GM23338 (cell line): ENCODE measurements at regions not wholly inside any gene's neighbourhood (a gene's known extent, or its start where the extent isn't known, plus 50 kb on each side); places are given as distances from the start of the nearest gene placed in this dataset.

Experiments used
- ATAC-seq: fragments of 200-7000 bp; cut with Tn5 transposase; 3 replicates; pipeline ENCODE4 v1.9.1; 2020
- DNase-seq: peaks from one replicate; pipeline ENCODE4 v3.0.0-alpha.2; 2015; ENCODE audit warnings: low spot score
- H2AFZ ChIP-seq: fragments of 200-600 bp; sonication (generic); 2 replicates; pipeline ENCODE4 v1.8.0; 2016; ENCODE audit warnings: antibody characterized with exemption, mild to moderate bottlenecking, moderate library complexity
- H3F3A ChIP-seq: fragments of 200-600 bp; sonication (generic); replicated peaks from 2 replicates; pipeline ENCODE4 v1.8.0; 2017; ENCODE audit warnings: antibody characterized with exemption, mixed run types, low read depth
- H3K27ac ChIP-seq: fragments of 200-600 bp; sonication (generic); 2 replicates; pipeline ENCODE4 v1.6.1; 2016; ENCODE audit warnings: low read depth
- H3K27me3 ChIP-seq: fragments of 200-600 bp; sonication (generic); 2 replicates; pipeline ENCODE4 v1.8.0; 2016; ENCODE audit warnings: mild to moderate bottlenecking, mixed run types, moderate library complexity; ENCODE audit not compliant: insufficient read depth
- H3K36me3 ChIP-seq: fragments of 200-600 bp; sonication (generic); 2 replicates; pipeline ENCODE4 v1.8.0; 2016; ENCODE audit warnings: mild to moderate bottlenecking; ENCODE audit not compliant: insufficient read depth
- H3K4me1 ChIP-seq: fragments of 200-600 bp; sonication (generic); 2 replicates; pipeline ENCODE4 v1.8.0; 2016; ENCODE audit warnings: mild to moderate bottlenecking, moderate library complexity; ENCODE audit not compliant: insufficient read depth
- H3K4me2 ChIP-seq: fragments of 200-600 bp; sonication (generic); 2 replicates; pipeline ENCODE4 v1.7.1; 2017; ENCODE audit warnings: mixed run types
- H3K4me3 ChIP-seq: fragments of 200-600 bp; sonication (generic); 2 replicates; pipeline ENCODE4 v1.6.1; 2016; ENCODE audit warnings: mixed run types
- H3K79me2 ChIP-seq: fragments of 200-600 bp; sonication (generic); replicated peaks from 2 replicates; pipeline ENCODE4 v1.8.0; 2017; ENCODE audit warnings: mild to moderate bottlenecking; ENCODE audit not compliant: insufficient read depth
- H3K9me2 ChIP-seq: fragments of 200-600 bp; sonication (generic); 2 replicates; pipeline ENCODE4 v1.8.0; 2017; ENCODE audit not compliant: insufficient read depth
- H4K20me1 ChIP-seq: fragments of 200-600 bp; sonication (generic); replicated peaks from 2 replicates; pipeline ENCODE4 v1.8.0; 2017; ENCODE audit warnings: mild to moderate bottlenecking; ENCODE audit not compliant: insufficient read depth
- H3K27ac Mint-ChIP-seq: 2 replicates; pipeline ENCODE4 v1.8.0; 2020; ENCODE audit warnings: inconsistent platforms, mild to moderate bottlenecking, moderate library complexity, mixed read lengths
- H3K27me3 Mint-ChIP-seq: 3 replicates; pipeline ENCODE4 v1.8.0; 2022; ENCODE audit warnings: low read depth, mild to moderate bottlenecking, moderate library complexity, mixed read lengths, inconsistent platforms; ENCODE audit not compliant: insufficient read depth, poor library complexity
- H3K36me3 Mint-ChIP-seq: 3 replicates; pipeline ENCODE4 v1.8.0; 2021; ENCODE audit warnings: low read depth, mild to moderate bottlenecking, inconsistent platforms, moderate library complexity, mixed read lengths
- H3K4me1 Mint-ChIP-seq: 3 replicates; pipeline ENCODE4 v1.8.0; 2020; ENCODE audit warnings: mild to moderate bottlenecking, inconsistent platforms, mixed read lengths
- H3K4me3 Mint-ChIP-seq: 3 replicates; pipeline ENCODE4 v1.8.0; 2021; ENCODE audit warnings: moderate library complexity, mild to moderate bottlenecking, inconsistent platforms, mixed read lengths
- H3K9me3 Mint-ChIP-seq: 3 replicates; pipeline ENCODE4 v1.8.0; 2020; ENCODE audit warnings: moderate library complexity, mild to moderate bottlenecking, inconsistent platforms, mixed read lengths
- CREB1 ChIP-seq: fragments of 250-450 bp; sonication (Bioruptor Pico); IDR thresholded peaks from 2 replicates; pipeline ENCODE4 v1.5.0; 2020; ENCODE audit warnings: low read depth, mild to moderate bottlenecking, moderate library complexity
- EZH2 ChIP-seq: fragments of 200-600 bp; sonication (generic); IDR thresholded peaks from one replicate; pipeline ENCODE4 v1.8.0; 2017; ENCODE audit warnings: antibody characterized with exemption, mild to moderate bottlenecking, low read depth; ENCODE audit not compliant: unreplicated experiment
- JUNB ChIP-seq: IDR thresholded peaks from one replicate; pipeline ENCODE4 v1.6.1; 2016; ENCODE audit warnings: antibody characterized with exemption; ENCODE audit not compliant: unreplicated experiment
- NANOG ChIP-seq: IDR thresholded peaks from 2 replicates; pipeline ENCODE4 v1.6.1; 2016; ENCODE audit warnings: antibody characterized with exemption, borderline replicate concordance
- POLR2AphosphoS5 ChIP-seq: IDR thresholded peaks from 2 replicates; pipeline ENCODE4 v1.6.1; 2016; ENCODE audit warnings: antibody characterized with exemption, low read depth
- STAT1 ChIP-seq: IDR thresholded peaks from one replicate; pipeline ENCODE4 v1.6.1; 2016; ENCODE audit warnings: antibody characterized with exemption; ENCODE audit not compliant: unreplicated experiment
- ZNF114 ChIP-seq: fragments of 250-450 bp; sonication (Bioruptor Pico); IDR thresholded peaks from 2 replicates; pipeline ENCODE4 v1.5.0; 2020; ENCODE audit warnings: mild to moderate bottlenecking, moderate library complexity
- TF ChIP-seq, protein P1 (sequence below): IDR thresholded peaks from one replicate; pipeline ENCODE4 v1.6.1; 2018; ENCODE audit warnings: antibody characterized with exemption; ENCODE audit not compliant: unreplicated experiment
- TF ChIP-seq, protein P2 (sequence below): fragments of 250-450 bp; sonication (Bioruptor Pico); IDR thresholded peaks from 2 replicates; pipeline ENCODE4 v1.5.0; 2020; ENCODE audit warnings: mild to moderate bottlenecking, moderate library complexity

DNA sequence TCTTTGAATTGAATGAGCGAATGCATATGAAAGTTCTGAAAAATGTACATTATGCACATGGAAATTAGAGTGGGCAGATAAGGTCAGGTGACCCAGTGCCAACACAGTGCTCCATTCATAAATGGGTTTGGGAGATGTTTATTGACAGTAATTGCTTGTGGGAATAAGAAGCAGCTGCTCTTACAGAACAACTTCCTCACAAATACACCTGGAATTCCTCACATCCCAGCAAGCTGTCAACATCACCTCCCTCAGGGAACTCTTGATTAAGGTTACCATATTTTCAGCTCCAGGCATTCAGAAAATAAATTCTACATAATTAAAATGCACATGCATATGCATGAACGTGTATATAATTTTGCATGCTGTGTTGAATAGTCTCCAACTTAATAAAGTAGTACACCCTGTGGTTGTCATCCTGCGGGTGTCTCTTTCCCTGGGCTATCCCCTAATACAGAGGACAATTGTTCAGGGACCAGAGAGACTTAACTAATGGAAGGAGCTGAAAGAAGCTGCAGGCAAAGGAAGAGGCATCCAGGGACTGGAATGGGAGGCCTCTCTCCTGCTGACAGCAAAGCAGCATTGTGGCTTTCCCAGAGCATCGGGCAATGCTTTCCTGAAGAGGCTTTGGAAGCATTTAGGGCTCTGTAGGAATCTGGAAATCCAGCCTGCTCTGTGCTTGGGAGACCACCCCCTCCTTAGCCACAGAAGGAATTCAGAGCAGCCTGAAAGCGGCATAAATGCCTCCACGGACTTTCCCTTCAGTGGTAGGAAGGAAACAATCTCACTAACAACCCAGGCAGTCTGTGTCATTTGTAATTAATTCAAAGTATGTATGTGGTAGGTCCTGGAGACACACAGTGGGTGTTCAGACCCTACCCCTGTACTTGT lies 55.2 kb upstream of the GNG12 start:
- Histone ChIP-seq H4K20me1 (no peaks in the 10 kb centered on the region), H3F3A (no peaks in the 10 kb centered on the region), H3K27ac (no peak overlapping the region), H3K9me2 (no peaks in the 10 kb centered on the region), H3K79me2 (no peaks in the 10 kb centered on the region), H3K27me3 (no peaks in the 10 kb centered on the region), H2AFZ (no peak overlapping the region), H3K36me3 (no peaks in the 10 kb centered on the region), H3K4me3 (no peak overlapping the region), H3K4me2 (no peak overlapping the region), H3K4me1 (peaks cover 15% of the 10 kb centered on the region)
- peak; percentile 71 for ATAC-seq
- peaks cover 39% of the 10 kb centered on the region for H3K4me1 Mint-ChIP-seq
- no peaks in the 10 kb centered on the region for H3K36me3 Mint-ChIP-seq
- H3K9me3 Mint-ChIP-seq: no peaks in the 10 kb centered on the region
- H3K27ac Mint-ChIP-seq: peak overlapping the region; percentile 28
- DNase-seq: peak; percentile 56
- TF ChIP-seq ZNF114 (CRISPR knock-in tag) (no peak), EZH2 (no peak), JUNB (no peak), CREB1 (CRISPR knock-in tag) (no peak), NANOG (no peak), STAT1 (no peak), POLR2AphosphoS5 (no peak)
- TF ChIP-seq, protein P1, sequence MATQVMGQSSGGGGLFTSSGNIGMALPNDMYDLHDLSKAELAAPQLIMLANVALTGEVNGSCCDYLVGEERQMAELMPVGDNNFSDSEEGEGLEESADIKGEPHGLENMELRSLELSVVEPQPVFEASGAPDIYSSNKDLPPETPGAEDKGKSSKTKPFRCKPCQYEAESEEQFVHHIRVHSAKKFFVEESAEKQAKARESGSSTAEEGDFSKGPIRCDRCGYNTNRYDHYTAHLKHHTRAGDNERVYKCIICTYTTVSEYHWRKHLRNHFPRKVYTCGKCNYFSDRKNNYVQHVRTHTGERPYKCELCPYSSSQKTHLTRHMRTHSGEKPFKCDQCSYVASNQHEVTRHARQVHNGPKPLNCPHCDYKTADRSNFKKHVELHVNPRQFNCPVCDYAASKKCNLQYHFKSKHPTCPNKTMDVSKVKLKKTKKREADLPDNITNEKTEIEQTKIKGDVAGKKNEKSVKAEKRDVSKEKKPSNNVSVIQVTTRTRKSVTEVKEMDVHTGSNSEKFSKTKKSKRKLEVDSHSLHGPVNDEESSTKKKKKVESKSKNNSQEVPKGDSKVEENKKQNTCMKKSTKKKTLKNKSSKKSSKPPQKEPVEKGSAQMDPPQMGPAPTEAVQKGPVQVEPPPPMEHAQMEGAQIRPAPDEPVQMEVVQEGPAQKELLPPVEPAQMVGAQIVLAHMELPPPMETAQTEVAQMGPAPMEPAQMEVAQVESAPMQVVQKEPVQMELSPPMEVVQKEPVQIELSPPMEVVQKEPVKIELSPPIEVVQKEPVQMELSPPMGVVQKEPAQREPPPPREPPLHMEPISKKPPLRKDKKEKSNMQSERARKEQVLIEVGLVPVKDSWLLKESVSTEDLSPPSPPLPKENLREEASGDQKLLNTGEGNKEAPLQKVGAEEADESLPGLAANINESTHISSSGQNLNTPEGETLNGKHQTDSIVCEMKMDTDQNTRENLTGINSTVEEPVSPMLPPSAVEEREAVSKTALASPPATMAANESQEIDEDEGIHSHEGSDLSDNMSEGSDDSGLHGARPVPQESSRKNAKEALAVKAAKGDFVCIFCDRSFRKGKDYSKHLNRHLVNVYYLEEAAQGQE: no peak
- TF ChIP-seq, protein P2, sequence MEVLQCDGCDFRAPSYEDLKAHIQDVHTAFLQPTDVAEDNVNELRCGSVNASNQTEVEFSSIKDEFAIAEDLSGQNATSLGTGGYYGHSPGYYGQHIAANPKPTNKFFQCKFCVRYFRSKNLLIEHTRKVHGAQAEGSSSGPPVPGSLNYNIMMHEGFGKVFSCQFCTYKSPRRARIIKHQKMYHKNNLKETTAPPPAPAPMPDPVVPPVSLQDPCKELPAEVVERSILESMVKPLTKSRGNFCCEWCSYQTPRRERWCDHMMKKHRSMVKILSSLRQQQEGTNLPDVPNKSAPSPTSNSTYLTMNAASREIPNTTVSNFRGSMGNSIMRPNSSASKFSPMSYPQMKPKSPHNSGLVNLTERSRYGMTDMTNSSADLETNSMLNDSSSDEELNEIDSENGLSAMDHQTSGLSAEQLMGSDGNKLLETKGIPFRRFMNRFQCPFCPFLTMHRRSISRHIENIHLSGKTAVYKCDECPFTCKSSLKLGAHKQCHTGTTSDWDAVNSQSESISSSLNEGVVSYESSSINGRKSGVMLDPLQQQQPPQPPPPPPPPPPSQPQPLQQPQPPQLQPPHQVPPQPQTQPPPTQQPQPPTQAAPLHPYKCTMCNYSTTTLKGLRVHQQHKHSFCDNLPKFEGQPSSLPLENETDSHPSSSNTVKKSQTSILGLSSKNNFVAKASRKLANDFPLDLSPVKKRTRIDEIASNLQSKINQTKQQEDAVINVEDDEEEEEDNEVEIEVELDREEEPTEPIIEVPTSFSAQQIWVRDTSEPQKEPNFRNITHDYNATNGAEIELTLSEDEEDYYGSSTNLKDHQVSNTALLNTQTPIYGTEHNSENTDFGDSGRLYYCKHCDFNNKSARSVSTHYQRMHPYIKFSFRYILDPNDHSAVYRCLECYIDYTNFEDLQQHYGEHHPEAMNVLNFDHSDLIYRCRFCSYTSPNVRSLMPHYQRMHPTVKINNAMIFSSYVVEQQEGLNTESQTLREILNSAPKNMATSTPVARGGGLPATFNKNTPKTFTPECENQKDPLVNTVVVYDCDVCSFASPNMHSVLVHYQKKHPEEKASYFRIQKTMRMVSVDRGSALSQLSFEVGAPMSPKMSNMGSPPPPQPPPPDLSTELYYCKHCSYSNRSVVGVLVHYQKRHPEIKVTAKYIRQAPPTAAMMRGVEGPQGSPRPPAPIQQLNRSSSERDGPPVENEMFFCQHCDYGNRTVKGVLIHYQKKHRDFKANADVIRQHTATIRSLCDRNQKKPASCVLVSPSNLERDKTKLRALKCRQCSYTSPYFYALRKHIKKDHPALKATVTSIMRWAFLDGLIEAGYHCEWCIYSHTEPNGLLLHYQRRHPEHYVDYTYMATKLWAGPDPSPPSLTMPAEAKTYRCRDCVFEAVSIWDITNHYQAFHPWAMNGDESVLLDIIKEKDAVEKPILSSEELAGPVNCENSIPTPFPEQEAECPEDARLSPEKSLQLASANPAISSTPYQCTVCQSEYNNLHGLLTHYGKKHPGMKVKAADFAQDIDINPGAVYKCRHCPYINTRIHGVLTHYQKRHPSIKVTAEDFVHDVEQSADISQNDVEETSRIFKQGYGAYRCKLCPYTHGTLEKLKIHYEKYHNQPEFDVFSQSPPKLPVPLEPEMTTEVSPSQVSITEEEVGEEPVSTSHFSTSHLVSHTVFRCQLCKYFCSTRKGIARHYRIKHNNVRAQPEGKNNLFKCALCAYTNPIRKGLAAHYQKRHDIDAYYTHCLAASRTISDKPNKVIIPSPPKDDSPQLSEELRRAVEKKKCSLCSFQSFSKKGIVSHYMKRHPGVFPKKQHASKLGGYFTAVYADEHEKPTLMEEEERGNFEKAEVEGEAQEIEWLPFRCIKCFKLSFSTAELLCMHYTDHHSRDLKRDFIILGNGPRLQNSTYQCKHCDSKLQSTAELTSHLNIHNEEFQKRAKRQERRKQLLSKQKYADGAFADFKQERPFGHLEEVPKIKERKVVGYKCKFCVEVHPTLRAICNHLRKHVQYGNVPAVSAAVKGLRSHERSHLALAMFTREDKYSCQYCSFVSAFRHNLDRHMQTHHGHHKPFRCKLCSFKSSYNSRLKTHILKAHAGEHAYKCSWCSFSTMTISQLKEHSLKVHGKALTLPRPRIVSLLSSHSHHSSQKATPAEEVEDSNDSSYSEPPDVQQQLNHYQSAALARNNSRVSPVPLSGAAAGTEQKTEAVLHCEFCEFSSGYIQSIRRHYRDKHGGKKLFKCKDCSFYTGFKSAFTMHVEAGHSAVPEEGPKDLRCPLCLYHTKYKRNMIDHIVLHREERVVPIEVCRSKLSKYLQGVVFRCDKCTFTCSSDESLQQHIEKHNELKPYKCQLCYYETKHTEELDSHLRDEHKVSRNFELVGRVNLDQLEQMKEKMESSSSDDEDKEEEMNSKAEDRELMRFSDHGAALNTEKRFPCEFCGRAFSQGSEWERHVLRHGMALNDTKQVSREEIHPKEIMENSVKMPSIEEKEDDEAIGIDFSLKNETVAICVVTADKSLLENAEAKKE (CRISPR knock-in tag): no peak
- peaks cover 7% of the 10 kb centered on the region for H3K27me3 Mint-ChIP-seq
- H3K4me3 Mint-ChIP-seq: no peak overlapping the region
